Testis (tissue), 2 donors: ENCODE measurements at regions not wholly inside any gene's neighbourhood (a gene's known extent, or its start where the extent isn't known, plus 50 kb on each side); places are given as distances from the start of the nearest gene placed in this dataset.

ENCODE experiments used
- DNase-seq: peaks from one replicate; pipeline ENCODE4 v3.0.0-alpha.2; 2019
- H3K27ac ChIP-seq, 2 donors: fragments of 200-600 bp; sonication (generic); one replicate each; pipeline ENCODE4 v1.5.1; 2019
- H3K27me3 ChIP-seq: fragments of 200-600 bp; sonication (generic); one replicate; pipeline ENCODE4 v1.5.1; 2019
- H3K36me3 ChIP-seq: fragments of 200-600 bp; sonication (generic); one replicate; pipeline ENCODE4 v1.5.1; 2017; ENCODE audit warnings: low read depth; ENCODE audit errors: missing control alignments
- H3K4me1 ChIP-seq: fragments of 200-600 bp; sonication (generic); one replicate; pipeline ENCODE4 v1.5.1; 2019
- H3K4me3 ChIP-seq, 2 donors: fragments of 200-600 bp; sonication (generic); one replicate each; pipeline ENCODE4 v1.5.1; 2017 to 2019
- H3K9me3 ChIP-seq: fragments of 200-600 bp; sonication (generic); one replicate; pipeline ENCODE4 v1.5.1; 2017
- POLR2A ChIP-seq: fragments of 450-650 bp; IDR thresholded peaks from one replicate; pipeline ENCODE4 v1.6.1; 2017; ENCODE audit warnings: antibody characterized with exemption, mild to moderate bottlenecking, moderate library complexity
- WGBS, 2 donors: methylation state at CpG; one replicate each; pipeline ENCODE4 v1.1.5; 2018; 5-methylcytosine and 5-hydroxymethylcytosine counted together
- intact Hi-C: fragments of 100-400 bp; cut with DNase I; formaldehyde crosslinking; loops from one replicate; pipeline ENCODE4 v1.15.1; 2023; ENCODE audit warnings: low total_unique reads
- TF ChIP-seq, protein P1 (sequence below), 3 experiments: fragments of 450-650 bp in 2 of 3; fragments of 200-600 bp in 1 of 3; sonication (generic) in 1 of 3; IDR thresholded peaks; one replicate each; pipeline ENCODE4 v1.5.1; 2016 to 2019; ENCODE audit warnings: antibody characterized with exemption in 3 of 3, mild to moderate bottlenecking in 2 of 3, moderate library complexity in 1 of 3

DNA sequence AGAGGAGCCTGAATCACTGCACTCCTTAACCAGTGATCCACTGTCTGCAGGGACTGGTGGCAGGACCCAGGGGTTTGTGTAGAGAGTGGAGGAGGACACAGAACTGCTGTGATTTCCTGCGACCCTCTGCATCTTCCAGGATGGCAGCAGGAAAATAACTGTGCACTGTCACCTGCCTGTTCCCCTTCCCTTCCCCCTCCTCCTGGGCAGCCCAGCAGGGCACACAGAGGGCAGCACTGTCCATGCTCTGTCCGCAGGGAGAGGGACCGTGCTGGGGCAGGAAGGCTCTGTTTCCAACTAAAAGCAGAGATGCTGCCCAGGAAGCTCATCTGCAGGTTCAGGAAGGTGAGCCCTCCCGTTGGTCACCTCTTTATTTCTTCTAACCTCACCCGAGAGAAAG, 168.7 kb downstream of the ZBTB18 start:
- Histone ChIP-seq H3K4me3 (no peak overlapping the region), H3K36me3 (no peaks in the 10 kb centered on the region), H3K9me3 (no peaks in the 10 kb centered on the region), H3K27ac (no peak overlapping the region), H3K27me3 (no peaks in the 10 kb centered on the region), H3K4me1 (no peaks in the 10 kb centered on the region)
- DNase-seq, result no peak
- 81 to 92% methylated on average over 5 of the region's 5 CpGs for WGBS, 2 donors
- TF ChIP-seq, protein P1, sequence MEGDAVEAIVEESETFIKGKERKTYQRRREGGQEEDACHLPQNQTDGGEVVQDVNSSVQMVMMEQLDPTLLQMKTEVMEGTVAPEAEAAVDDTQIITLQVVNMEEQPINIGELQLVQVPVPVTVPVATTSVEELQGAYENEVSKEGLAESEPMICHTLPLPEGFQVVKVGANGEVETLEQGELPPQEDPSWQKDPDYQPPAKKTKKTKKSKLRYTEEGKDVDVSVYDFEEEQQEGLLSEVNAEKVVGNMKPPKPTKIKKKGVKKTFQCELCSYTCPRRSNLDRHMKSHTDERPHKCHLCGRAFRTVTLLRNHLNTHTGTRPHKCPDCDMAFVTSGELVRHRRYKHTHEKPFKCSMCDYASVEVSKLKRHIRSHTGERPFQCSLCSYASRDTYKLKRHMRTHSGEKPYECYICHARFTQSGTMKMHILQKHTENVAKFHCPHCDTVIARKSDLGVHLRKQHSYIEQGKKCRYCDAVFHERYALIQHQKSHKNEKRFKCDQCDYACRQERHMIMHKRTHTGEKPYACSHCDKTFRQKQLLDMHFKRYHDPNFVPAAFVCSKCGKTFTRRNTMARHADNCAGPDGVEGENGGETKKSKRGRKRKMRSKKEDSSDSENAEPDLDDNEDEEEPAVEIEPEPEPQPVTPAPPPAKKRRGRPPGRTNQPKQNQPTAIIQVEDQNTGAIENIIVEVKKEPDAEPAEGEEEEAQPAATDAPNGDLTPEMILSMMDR (IDR thresholded peaks at IDR 0.05), result no peak
- TF ChIP-seq POLR2A, result no peak
- intact Hi-C loops, result no loop called here

DNA sequence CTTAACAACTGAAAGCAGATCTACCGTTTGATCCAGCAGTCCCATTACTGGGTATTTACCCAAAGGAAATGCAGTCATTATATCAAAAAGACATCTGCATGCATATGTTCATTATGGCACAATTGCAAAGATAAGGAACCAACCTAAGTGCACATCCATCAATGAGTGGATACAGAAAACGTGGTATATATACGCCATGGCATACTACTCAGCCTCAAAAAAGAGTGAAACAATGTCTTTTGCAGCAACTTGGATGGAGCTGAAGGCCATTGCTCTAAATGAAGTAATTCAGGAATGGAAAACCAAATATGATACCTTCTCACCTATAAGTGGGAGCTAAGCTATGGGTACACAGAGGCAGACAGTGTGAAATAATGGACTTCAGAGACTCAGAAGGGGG, 169.3 kb downstream of the ZBTB18 start:
- H3K36me3 ChIP-seq, result no peaks in the 10 kb centered on the region
- H3K27me3 ChIP-seq, result no peaks in the 10 kb centered on the region
- no peaks in the 10 kb centered on the region for H3K4me1 ChIP-seq
- no peak overlapping the region for H3K4me3 ChIP-seq
- no peak for DNase-seq
- intact Hi-C loops, result no loop called here
- H3K27ac ChIP-seq, result no peak overlapping the region
- H3K9me3 ChIP-seq, result no peaks in the 10 kb centered on the region
- WGBS, 2 donors, result 74 to 76% methylated on average over 3 of the region's 3 CpGs
- TF ChIP-seq POLR2A, result no peak
- TF ChIP-seq, protein P1 (IDR thresholded peaks at IDR 0.05), result no peak

DNA sequence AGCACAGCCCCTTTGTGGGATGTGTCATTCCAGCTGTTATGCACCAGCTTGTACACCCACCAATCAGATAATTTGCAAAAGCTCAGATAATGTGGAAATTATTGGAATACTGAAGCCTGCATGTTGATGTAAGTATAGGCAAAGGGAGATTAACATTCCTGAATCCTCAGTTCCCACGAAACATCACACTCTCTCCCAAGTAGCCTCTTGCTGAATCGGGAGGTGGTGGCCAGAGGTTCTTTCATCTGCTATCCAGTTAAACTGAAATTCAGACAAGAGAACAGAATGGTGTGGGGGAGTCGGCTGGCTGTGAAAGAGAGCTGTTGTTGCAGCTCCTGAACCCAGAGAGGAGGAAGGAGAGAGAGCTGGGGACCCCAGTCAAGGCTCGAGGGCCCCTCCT, 170.9 kb downstream of the ZBTB18 start:
- Histone ChIP-seq H3K4me3 (no peak overlapping the region), H3K4me1 (no peaks in the 10 kb centered on the region), H3K9me3 (no peaks in the 10 kb centered on the region), H3K27me3 (no peaks in the 10 kb centered on the region), H3K27ac (no peak overlapping the region), H3K36me3 (no peaks in the 10 kb centered on the region)
- TF ChIP-seq, protein P1 (IDR thresholded peaks at IDR 0.05), result no peak
- no peak for TF ChIP-seq POLR2A
- no peak for DNase-seq
- intact Hi-C loops, result no loop called here
- WGBS, 2 donors, result 20 to 39% methylated on average over 3 to 4 of the region's 4 CpGs

DNA sequence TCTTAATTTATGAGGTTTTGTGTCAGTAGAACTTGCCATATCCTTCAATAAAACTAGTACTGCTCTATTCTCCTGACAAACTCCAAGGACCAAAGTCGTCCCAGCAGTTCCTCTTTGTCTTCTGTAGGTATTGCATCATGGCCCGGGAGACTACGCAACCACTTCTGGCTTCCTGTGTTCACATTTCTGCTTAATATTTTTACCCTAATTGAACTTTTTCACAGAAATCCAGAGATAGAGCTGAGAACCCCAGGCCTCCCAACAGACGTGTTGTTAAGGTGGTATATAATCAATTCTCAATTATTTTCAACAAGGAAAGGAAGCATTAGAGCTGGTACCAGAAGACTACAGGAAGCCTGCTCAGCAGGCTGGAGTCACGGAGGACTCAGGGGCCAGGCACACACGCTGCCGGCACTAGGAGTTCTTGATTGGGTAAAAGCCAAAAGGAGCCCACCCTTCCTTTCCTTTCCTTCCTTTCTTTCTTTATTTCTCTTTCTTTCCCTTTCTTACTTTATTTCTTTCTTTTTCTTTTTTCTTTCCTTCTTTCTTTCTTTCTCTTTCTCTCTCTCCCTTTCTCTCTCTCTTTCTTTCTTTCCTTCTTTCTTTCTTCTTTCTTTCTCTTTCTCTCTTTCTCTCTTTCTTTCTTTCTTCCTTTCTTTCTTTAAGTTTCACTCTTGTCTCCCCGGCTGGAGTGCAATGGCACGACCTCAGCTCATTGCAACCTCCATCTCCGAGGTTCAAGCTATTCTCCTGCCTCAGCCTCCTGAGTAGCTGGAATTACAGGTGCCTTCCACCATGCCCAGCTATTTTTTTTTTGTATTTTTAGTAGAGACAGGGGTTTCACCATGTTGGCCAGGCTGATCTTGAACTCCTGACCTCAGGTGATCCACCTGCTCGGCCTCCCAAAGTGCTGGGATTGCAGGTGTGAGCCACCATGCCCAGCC, 173.7 kb downstream of the ZBTB18 start:
- no peak for TF ChIP-seq POLR2A
- TF ChIP-seq, protein P1 (IDR thresholded peaks at IDR 0.05), result no peak
- intact Hi-C loops, result no loop called here
- peak; percentile 33 for DNase-seq
- no peaks in the 10 kb centered on the region for H3K9me3 ChIP-seq
- no peaks in the 10 kb centered on the region for H3K36me3 ChIP-seq
- no peak overlapping the region for H3K27ac ChIP-seq
- H3K4me1 ChIP-seq, result no peaks in the 10 kb centered on the region
- 87 to 91% methylated on average over 11 of the region's 11 CpGs for WGBS, 2 donors
- H3K4me3 ChIP-seq, result no peak overlapping the region
- no peaks in the 10 kb centered on the region for H3K27me3 ChIP-seq

DNA sequence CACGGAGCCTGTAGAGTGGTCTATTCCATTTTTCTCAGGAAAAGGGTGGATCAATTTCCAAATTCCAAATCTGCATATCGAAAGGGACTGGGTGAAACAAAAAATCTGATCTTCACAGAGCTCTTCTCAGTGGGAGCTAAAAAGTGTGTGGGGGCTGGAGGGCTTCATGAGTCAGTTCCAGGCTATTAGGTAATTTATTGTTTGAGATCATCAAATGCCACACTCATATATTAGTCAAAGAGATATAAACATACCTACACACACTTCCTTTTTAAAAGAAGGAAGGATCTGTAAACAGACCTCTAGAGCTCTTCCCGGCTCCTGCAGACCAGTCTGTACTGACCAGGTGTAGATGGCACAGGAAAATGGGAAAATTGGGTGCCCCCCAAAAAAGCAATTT, 175.4 kb downstream of the ZBTB18 start:
- TF ChIP-seq POLR2A, result no peak
- TF ChIP-seq, protein P1 (IDR thresholded peaks at IDR 0.05), result no peak
- WGBS, 2 donors, result 92% methylated on average over 3 of the region's 3 CpGs
- Histone ChIP-seq H3K36me3 (no peaks in the 10 kb centered on the region), H3K4me1 (no peaks in the 10 kb centered on the region), H3K9me3 (no peaks in the 10 kb centered on the region), H3K27ac (no peak overlapping the region), H3K27me3 (no peaks in the 10 kb centered on the region), H3K4me3 (no peak overlapping the region)
- intact Hi-C loops, result no loop called here
- DNase-seq, result no peak
